HL-60 (cell line): ENCODE measurements at regions not wholly inside any gene's neighbourhood (a gene's known extent, or its start where the extent isn't known, plus 50 kb on each side); places are given as distances from the start of the nearest gene placed in this dataset.

Experiments
- DNase-seq, 2 experiments: peaks; one replicate each; pipeline ENCODE4 v3.0.0-alpha.2; 2010 to 2020; ENCODE audit warnings: low read depth in 1 of 2, low spot score in 1 of 2
- H3K27ac ChIP-seq: fragments of 250-450 bp; sonication (Bioruptor Pico); replicated peaks from 2 replicates; pipeline ENCODE4 v1.5.1; 2020; ENCODE audit warnings: mild to moderate bottlenecking, moderate library complexity
- H3K27me3 ChIP-seq: fragments of 250-450 bp; sonication (Bioruptor Pico); 2 replicates; pipeline ENCODE4 v1.5.1; 2021; ENCODE audit warnings: mild to moderate bottlenecking, moderate library complexity; ENCODE audit not compliant: insufficient read depth, poor library complexity, severe bottlenecking
- H3K4me3 ChIP-seq: replicated peaks from 2 replicates; pipeline ENCODE4 v1.5.1; 2011; ENCODE audit warnings: mild to moderate bottlenecking, control low read depth, low read length; ENCODE audit not compliant: insufficient read depth
- GABPA ChIP-seq: IDR thresholded peaks from 2 replicates; pipeline ENCODE4 v1.6.1; 2012; ENCODE audit warnings: low read depth
- POLR2AphosphoS5 ChIP-seq: IDR thresholded peaks from 2 replicates; pipeline ENCODE4 v1.6.1; 2012; ENCODE audit warnings: low read depth
- SPI1 ChIP-seq: IDR thresholded peaks from 2 replicates; pipeline ENCODE4 v1.6.1; 2012; ENCODE audit warnings: low read depth, mild to moderate bottlenecking, borderline replicate concordance
- TF ChIP-seq, protein P1 (sequence below): IDR thresholded peaks from one replicate; pipeline ENCODE4 v1.5.1; 2011; ENCODE audit warnings: low read length, control low read depth, inconsistent platforms; ENCODE audit not compliant: insufficient read depth
- TF ChIP-seq, protein P2 (sequence below): IDR thresholded peaks from 2 replicates; pipeline ENCODE4 v1.6.1; 2012; ENCODE audit warnings: low read depth; ENCODE audit not compliant: insufficient replicate concordance

DNA sequence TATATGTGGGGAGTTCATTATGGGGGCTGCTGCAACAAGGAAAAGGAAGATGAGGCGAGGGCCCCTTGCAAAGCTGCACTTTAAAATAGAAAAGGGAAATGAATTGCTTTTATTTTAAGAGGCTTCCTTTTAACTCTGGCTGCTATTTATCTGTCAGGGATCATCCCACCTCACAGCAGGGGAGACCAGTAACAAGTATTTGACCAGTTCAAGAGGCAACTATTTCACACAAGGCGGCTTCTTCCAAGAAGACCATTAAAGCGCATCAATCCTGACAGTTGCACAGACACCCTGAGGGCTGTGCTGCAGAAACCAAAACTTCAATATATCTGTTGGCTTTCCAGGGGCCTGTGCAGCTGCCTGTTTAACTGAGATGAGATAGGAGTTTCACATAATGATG, 1009.2 kb downstream of the SORCS3 start:
- H3K27me3 ChIP-seq = no peaks in the 10 kb centered on the region
- no peak overlapping the region for H3K4me3 ChIP-seq
- H3K27ac ChIP-seq = no peak overlapping the region
- no peak for DNase-seq
- TF ChIP-seq POLR2AphosphoS5 (no peak), GABPA (no peak), SPI1 (no peak)
- TF ChIP-seq, protein P1, sequence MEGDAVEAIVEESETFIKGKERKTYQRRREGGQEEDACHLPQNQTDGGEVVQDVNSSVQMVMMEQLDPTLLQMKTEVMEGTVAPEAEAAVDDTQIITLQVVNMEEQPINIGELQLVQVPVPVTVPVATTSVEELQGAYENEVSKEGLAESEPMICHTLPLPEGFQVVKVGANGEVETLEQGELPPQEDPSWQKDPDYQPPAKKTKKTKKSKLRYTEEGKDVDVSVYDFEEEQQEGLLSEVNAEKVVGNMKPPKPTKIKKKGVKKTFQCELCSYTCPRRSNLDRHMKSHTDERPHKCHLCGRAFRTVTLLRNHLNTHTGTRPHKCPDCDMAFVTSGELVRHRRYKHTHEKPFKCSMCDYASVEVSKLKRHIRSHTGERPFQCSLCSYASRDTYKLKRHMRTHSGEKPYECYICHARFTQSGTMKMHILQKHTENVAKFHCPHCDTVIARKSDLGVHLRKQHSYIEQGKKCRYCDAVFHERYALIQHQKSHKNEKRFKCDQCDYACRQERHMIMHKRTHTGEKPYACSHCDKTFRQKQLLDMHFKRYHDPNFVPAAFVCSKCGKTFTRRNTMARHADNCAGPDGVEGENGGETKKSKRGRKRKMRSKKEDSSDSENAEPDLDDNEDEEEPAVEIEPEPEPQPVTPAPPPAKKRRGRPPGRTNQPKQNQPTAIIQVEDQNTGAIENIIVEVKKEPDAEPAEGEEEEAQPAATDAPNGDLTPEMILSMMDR = no peak

DNA sequence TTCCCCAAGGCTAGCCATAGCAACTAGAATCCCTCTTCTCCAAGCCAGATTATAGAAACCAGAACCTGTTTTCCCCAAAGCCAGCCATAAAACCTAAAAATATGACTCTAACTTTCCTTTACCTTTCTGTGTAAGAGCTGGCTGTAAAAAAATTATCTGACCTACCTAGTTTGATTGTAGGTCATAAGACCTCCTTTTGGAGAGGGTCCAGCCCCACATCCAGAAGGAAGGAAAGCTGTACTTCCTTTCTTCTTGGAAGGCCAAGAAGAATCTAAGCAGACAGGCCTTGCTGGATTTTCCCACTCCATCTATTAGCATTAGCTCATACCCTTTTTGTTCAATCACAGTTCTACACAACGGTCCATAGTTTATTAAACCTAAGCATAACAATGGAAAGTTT, 1006.3 kb downstream of the SORCS3 start:
- TF ChIP-seq, protein P1 = no peak
- TF ChIP-seq SPI1 = no peak
- TF ChIP-seq, protein P2, sequence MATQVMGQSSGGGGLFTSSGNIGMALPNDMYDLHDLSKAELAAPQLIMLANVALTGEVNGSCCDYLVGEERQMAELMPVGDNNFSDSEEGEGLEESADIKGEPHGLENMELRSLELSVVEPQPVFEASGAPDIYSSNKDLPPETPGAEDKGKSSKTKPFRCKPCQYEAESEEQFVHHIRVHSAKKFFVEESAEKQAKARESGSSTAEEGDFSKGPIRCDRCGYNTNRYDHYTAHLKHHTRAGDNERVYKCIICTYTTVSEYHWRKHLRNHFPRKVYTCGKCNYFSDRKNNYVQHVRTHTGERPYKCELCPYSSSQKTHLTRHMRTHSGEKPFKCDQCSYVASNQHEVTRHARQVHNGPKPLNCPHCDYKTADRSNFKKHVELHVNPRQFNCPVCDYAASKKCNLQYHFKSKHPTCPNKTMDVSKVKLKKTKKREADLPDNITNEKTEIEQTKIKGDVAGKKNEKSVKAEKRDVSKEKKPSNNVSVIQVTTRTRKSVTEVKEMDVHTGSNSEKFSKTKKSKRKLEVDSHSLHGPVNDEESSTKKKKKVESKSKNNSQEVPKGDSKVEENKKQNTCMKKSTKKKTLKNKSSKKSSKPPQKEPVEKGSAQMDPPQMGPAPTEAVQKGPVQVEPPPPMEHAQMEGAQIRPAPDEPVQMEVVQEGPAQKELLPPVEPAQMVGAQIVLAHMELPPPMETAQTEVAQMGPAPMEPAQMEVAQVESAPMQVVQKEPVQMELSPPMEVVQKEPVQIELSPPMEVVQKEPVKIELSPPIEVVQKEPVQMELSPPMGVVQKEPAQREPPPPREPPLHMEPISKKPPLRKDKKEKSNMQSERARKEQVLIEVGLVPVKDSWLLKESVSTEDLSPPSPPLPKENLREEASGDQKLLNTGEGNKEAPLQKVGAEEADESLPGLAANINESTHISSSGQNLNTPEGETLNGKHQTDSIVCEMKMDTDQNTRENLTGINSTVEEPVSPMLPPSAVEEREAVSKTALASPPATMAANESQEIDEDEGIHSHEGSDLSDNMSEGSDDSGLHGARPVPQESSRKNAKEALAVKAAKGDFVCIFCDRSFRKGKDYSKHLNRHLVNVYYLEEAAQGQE = no peak
- H3K27me3 ChIP-seq = no peaks in the 10 kb centered on the region
- no peak for DNase-seq

DNA sequence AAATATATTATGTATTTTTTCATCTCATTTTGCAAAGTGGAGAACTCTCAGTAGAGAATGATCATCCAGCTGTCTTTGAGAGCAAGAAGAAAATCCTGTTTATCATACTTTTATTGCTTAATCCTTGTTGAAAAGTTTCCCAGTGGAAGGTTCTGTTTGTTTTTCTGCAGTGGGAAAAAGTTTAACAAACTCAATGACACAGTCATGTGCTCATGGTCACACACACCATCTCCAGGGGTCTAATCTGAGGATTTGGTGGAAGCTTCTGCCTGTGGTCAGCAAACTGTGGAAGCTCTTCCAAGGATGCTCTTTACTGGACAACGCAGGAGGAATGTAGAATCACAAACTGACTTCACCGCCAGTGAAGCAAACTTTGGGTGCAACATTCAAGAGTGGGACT, 1003.9 kb downstream of the SORCS3 start:
- H3K27me3 ChIP-seq = no peaks in the 10 kb centered on the region
- no peak overlapping the region for H3K27ac ChIP-seq
- H3K4me3 ChIP-seq = no peak overlapping the region
- TF ChIP-seq POLR2AphosphoS5 (no peak), SPI1 (no peak), GABPA (no peak)
- TF ChIP-seq, protein P2 = no peak
- TF ChIP-seq, protein P1 = no peak
- DNase-seq = no peak

More for the DNA sequence above, 1006.3 kb downstream of the SORCS3 start:
- Histone ChIP-seq H3K27ac (no peak overlapping the region), H3K4me3 (no peak overlapping the region)

DNA sequence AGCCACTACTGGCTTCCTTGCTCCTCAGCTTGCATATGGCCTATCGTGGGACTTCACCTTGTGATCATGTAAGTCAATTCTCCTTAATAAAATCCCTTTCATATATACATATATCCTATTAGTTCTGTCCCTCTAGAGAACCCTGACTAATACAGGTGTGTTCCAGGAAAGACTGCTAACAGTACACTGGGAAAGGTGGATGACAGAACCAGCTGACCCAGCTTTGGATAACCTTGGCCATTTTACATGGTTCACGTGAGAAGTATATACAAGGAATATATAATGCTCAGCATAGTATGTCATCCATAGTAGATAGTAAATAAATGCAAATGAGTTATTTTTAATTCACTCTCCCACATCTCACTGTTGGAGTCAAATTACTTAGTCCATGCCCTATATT, 1003.5 kb downstream of the SORCS3 start:
- TF ChIP-seq POLR2AphosphoS5 (no peak), GABPA (no peak), SPI1 (no peak)
- TF ChIP-seq, protein P2 = no peak
- TF ChIP-seq, protein P1 = no peak
- no peaks in the 10 kb centered on the region for H3K27me3 ChIP-seq
- no peak overlapping the region for H3K27ac ChIP-seq
- no peak for DNase-seq
- no peak overlapping the region for H3K4me3 ChIP-seq
